HEK293 (cell line): ENCODE measurements at regions not wholly inside any gene's neighbourhood (a gene's known extent, or its start where the extent isn't known, plus 50 kb on each side); places are given as distances from the start of the nearest gene placed in this dataset.
"Not testable (repeated sequence)": the region's sequence is repeated elsewhere in the genome, so short reads cannot be mapped to it uniquely, and the experiment has no call there.

Experiments used
- CTCF ChIP-seq: fragments of 450-650 bp; formaldehyde crosslinking; IDR thresholded peaks from 2 replicates; pipeline ENCODE4 v1.5.1; 2016; ENCODE audit warnings: missing biosample characterization, missing genetic modification characterization
- HOXA7 ChIP-seq: sonication (generic); formaldehyde crosslinking; IDR thresholded peaks from 2 replicates; pipeline ENCODE4 v1.8.1; 2022; ENCODE audit warnings: missing genetic modification reagents, borderline replicate concordance
- KLF16 ChIP-seq: fragments of 450-650 bp; formaldehyde crosslinking; IDR thresholded peaks from 2 replicates; pipeline ENCODE4 v1.5.1; 2017; ENCODE audit warnings: missing biosample characterization, missing genetic modification characterization
- YY1 ChIP-seq: fragments of 450-650 bp; formaldehyde crosslinking; IDR thresholded peaks from 2 replicates; pipeline ENCODE4 v1.5.1; 2018; ENCODE audit warnings: missing biosample characterization, missing genetic modification characterization
- ZNF138 ChIP-seq: fragments of 450-650 bp; formaldehyde crosslinking; IDR thresholded peaks from 2 replicates; pipeline ENCODE4 v1.5.1; 2016; ENCODE audit warnings: missing biosample characterization, missing genetic modification characterization, borderline replicate concordance
- ZNF146 ChIP-seq: fragments of 450-650 bp; formaldehyde crosslinking; IDR thresholded peaks from 2 replicates; pipeline ENCODE4 v1.5.1; 2016; ENCODE audit warnings: missing biosample characterization, missing genetic modification characterization
- ZNF19 ChIP-seq: fragments of 450-650 bp; formaldehyde crosslinking; IDR thresholded peaks from 2 replicates; pipeline ENCODE4; 2016; ENCODE audit warnings: missing biosample characterization, missing genetic modification characterization, low read depth
- ZNF211 ChIP-seq: fragments of 450-650 bp; formaldehyde crosslinking; IDR thresholded peaks from 2 replicates; pipeline ENCODE4 v1.5.1; 2016; ENCODE audit warnings: low read depth, missing biosample characterization, missing genetic modification characterization
- ZNF311 ChIP-seq: fragments of 450-650 bp; formaldehyde crosslinking; IDR thresholded peaks from 2 replicates; pipeline ENCODE4 v1.5.1; 2017; ENCODE audit warnings: missing biosample characterization, missing genetic modification characterization, borderline replicate concordance
- ZNF510 ChIP-seq: fragments of 450-650 bp; formaldehyde crosslinking; IDR thresholded peaks from 2 replicates; pipeline ENCODE4 v1.5.1; 2018; ENCODE audit warnings: mild to moderate bottlenecking, missing genetic modification characterization, missing biosample characterization; ENCODE audit not compliant: insufficient replicate concordance
- ZNF521 ChIP-seq: fragments of 450-650 bp; formaldehyde crosslinking; IDR thresholded peaks from 2 replicates; pipeline ENCODE4 v1.5.1; 2017; ENCODE audit warnings: missing biosample characterization, mild to moderate bottlenecking, missing genetic modification characterization
- ZSCAN16 ChIP-seq: fragments of 450-650 bp; formaldehyde crosslinking; IDR thresholded peaks from 2 replicates; pipeline ENCODE4 v1.5.1; 2016; ENCODE audit warnings: missing biosample characterization, missing genetic modification characterization
- TF ChIP-seq, protein P1 (sequence below): fragments of 450-650 bp; IDR thresholded peaks from 2 replicates; pipeline ENCODE4 v1.5.1; 2018; ENCODE audit warnings: missing biosample characterization, mild to moderate bottlenecking, missing genetic modification characterization
- TF ChIP-seq, protein P2 (sequence below): fragments of 450-650 bp; formaldehyde crosslinking; IDR thresholded peaks from 2 replicates; pipeline ENCODE4 v1.5.1; 2016; ENCODE audit warnings: missing biosample characterization, missing genetic modification characterization, low read depth

DNA sequence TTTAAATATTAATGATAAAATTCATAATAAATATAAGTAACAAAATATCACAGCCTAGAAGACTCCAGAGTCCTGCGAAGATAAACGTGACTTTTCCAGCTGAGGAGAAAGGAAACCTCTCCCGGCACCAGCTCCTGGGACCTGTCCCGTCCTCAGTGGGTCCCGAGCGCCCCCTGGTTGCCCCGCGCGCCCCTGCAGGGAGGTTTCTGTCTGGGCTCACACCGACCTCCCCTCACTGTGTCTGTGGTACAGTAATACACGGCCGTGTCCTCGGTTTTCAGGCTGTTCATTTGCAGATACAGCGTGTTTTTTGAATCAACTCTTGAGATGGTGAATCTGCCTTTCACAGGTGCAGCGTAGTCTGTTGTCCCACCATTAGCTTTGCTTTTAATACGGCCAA is 478.7 kb downstream of the TP53TG3F start:
- TF ChIP-seq ZSCAN16; ZNF311 (tag by site-specific recombination); ZNF510 (tag by site-specific recombination); YY1 (tag by site-specific recombination); CTCF; ZNF19; KLF16; ZNF521; ZNF138; ZNF146 (tag by site-specific recombination); ZNF211; HOXA7 (CRISPR knock-in tag): not testable (repeated sequence)
- TF ChIP-seq, protein P1, sequence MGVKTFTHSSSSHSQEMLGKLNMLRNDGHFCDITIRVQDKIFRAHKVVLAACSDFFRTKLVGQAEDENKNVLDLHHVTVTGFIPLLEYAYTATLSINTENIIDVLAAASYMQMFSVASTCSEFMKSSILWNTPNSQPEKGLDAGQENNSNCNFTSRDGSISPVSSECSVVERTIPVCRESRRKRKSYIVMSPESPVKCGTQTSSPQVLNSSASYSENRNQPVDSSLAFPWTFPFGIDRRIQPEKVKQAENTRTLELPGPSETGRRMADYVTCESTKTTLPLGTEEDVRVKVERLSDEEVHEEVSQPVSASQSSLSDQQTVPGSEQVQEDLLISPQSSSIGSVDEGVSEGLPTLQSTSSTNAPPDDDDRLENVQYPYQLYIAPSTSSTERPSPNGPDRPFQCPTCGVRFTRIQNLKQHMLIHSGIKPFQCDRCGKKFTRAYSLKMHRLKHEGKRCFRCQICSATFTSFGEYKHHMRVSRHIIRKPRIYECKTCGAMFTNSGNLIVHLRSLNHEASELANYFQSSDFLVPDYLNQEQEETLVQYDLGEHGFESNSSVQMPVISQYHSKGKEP (tag by site-specific recombination) = not testable (repeated sequence)
- TF ChIP-seq, protein P2, sequence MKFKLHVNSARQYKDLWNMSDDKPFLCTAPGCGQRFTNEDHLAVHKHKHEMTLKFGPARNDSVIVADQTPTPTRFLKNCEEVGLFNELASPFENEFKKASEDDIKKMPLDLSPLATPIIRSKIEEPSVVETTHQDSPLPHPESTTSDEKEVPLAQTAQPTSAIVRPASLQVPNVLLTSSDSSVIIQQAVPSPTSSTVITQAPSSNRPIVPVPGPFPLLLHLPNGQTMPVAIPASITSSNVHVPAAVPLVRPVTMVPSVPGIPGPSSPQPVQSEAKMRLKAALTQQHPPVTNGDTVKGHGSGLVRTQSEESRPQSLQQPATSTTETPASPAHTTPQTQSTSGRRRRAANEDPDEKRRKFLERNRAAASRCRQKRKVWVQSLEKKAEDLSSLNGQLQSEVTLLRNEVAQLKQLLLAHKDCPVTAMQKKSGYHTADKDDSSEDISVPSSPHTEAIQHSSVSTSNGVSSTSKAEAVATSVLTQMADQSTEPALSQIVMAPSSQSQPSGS (tag by site-specific recombination) = not testable (repeated sequence)
